ENCODE measurements at regions not wholly inside any gene's neighbourhood (a gene's known extent, or its start where the extent isn't known, plus 50 kb on each side); places are given as distances from the start of the nearest gene placed in this dataset.

DNA sequence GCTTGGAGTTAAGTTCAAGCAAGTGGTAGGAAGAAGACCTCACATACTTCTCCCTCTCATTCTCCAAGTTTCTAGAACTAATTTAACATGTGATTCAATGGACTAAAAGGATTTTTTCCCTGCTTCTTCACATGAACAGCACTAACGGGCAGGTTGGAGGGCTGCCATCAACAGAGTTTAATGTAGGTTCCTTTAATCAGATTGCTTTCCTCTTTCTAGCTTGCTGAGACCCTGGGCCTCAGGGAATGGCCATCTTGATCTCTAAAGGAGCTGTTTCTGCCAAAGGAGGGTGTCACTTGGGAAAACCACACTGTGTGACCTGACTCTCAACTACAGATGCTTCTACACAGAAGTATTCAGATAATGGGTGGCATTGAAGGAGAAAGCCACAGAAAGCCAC lies 223.3 kb downstream of the PIK3R1 start:
- TF ChIP-seq, protein P1, sequence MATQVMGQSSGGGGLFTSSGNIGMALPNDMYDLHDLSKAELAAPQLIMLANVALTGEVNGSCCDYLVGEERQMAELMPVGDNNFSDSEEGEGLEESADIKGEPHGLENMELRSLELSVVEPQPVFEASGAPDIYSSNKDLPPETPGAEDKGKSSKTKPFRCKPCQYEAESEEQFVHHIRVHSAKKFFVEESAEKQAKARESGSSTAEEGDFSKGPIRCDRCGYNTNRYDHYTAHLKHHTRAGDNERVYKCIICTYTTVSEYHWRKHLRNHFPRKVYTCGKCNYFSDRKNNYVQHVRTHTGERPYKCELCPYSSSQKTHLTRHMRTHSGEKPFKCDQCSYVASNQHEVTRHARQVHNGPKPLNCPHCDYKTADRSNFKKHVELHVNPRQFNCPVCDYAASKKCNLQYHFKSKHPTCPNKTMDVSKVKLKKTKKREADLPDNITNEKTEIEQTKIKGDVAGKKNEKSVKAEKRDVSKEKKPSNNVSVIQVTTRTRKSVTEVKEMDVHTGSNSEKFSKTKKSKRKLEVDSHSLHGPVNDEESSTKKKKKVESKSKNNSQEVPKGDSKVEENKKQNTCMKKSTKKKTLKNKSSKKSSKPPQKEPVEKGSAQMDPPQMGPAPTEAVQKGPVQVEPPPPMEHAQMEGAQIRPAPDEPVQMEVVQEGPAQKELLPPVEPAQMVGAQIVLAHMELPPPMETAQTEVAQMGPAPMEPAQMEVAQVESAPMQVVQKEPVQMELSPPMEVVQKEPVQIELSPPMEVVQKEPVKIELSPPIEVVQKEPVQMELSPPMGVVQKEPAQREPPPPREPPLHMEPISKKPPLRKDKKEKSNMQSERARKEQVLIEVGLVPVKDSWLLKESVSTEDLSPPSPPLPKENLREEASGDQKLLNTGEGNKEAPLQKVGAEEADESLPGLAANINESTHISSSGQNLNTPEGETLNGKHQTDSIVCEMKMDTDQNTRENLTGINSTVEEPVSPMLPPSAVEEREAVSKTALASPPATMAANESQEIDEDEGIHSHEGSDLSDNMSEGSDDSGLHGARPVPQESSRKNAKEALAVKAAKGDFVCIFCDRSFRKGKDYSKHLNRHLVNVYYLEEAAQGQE (IDR thresholded peaks at IDR 0.05; ENCODE audit: unreplicated experiment), result no peak
- TF ChIP-seq CREB1 (CRISPR knock-in tag; IDR thresholded peaks at IDR 0.05; ENCODE audit: low read depth) (no peak), POLR2AphosphoS5 (IDR thresholded peaks at IDR 0.05; ENCODE audit: low read depth) (no peak), JUNB (IDR thresholded peaks at IDR 0.05; ENCODE audit: unreplicated experiment) (no peak), ZNF331 (CRISPR knock-in tag; IDR thresholded peaks at IDR 0.05; ENCODE audit: low read depth) (no peak), EZH2 (IDR thresholded peaks at IDR 0.05; ENCODE audit: low read depth, unreplicated experiment) (no peak), NANOG (IDR thresholded peaks at IDR 0.05; ENCODE audit: borderline replicate concordance) (no peak), EZH2phosphoT487 (IDR thresholded peaks at IDR 0.05; ENCODE audit: unreplicated experiment) (no peak), STAT1 (IDR thresholded peaks at IDR 0.05; ENCODE audit: unreplicated experiment) (no peak), ZNF114 (CRISPR knock-in tag; IDR thresholded peaks at IDR 0.05) (no peak)
- TF ChIP-seq, protein P2, sequence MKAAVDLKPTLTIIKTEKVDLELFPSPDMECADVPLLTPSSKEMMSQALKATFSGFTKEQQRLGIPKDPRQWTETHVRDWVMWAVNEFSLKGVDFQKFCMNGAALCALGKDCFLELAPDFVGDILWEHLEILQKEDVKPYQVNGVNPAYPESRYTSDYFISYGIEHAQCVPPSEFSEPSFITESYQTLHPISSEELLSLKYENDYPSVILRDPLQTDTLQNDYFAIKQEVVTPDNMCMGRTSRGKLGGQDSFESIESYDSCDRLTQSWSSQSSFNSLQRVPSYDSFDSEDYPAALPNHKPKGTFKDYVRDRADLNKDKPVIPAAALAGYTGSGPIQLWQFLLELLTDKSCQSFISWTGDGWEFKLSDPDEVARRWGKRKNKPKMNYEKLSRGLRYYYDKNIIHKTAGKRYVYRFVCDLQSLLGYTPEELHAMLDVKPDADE (IDR thresholded peaks at IDR 0.05), result no peak
- TF ChIP-seq, protein P3, sequence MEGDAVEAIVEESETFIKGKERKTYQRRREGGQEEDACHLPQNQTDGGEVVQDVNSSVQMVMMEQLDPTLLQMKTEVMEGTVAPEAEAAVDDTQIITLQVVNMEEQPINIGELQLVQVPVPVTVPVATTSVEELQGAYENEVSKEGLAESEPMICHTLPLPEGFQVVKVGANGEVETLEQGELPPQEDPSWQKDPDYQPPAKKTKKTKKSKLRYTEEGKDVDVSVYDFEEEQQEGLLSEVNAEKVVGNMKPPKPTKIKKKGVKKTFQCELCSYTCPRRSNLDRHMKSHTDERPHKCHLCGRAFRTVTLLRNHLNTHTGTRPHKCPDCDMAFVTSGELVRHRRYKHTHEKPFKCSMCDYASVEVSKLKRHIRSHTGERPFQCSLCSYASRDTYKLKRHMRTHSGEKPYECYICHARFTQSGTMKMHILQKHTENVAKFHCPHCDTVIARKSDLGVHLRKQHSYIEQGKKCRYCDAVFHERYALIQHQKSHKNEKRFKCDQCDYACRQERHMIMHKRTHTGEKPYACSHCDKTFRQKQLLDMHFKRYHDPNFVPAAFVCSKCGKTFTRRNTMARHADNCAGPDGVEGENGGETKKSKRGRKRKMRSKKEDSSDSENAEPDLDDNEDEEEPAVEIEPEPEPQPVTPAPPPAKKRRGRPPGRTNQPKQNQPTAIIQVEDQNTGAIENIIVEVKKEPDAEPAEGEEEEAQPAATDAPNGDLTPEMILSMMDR (conservative IDR thresholded peaks at IDR 0.05; ENCODE audit: low read depth in 2 of 2), result no peak
- TF ChIP-seq, protein P4, sequence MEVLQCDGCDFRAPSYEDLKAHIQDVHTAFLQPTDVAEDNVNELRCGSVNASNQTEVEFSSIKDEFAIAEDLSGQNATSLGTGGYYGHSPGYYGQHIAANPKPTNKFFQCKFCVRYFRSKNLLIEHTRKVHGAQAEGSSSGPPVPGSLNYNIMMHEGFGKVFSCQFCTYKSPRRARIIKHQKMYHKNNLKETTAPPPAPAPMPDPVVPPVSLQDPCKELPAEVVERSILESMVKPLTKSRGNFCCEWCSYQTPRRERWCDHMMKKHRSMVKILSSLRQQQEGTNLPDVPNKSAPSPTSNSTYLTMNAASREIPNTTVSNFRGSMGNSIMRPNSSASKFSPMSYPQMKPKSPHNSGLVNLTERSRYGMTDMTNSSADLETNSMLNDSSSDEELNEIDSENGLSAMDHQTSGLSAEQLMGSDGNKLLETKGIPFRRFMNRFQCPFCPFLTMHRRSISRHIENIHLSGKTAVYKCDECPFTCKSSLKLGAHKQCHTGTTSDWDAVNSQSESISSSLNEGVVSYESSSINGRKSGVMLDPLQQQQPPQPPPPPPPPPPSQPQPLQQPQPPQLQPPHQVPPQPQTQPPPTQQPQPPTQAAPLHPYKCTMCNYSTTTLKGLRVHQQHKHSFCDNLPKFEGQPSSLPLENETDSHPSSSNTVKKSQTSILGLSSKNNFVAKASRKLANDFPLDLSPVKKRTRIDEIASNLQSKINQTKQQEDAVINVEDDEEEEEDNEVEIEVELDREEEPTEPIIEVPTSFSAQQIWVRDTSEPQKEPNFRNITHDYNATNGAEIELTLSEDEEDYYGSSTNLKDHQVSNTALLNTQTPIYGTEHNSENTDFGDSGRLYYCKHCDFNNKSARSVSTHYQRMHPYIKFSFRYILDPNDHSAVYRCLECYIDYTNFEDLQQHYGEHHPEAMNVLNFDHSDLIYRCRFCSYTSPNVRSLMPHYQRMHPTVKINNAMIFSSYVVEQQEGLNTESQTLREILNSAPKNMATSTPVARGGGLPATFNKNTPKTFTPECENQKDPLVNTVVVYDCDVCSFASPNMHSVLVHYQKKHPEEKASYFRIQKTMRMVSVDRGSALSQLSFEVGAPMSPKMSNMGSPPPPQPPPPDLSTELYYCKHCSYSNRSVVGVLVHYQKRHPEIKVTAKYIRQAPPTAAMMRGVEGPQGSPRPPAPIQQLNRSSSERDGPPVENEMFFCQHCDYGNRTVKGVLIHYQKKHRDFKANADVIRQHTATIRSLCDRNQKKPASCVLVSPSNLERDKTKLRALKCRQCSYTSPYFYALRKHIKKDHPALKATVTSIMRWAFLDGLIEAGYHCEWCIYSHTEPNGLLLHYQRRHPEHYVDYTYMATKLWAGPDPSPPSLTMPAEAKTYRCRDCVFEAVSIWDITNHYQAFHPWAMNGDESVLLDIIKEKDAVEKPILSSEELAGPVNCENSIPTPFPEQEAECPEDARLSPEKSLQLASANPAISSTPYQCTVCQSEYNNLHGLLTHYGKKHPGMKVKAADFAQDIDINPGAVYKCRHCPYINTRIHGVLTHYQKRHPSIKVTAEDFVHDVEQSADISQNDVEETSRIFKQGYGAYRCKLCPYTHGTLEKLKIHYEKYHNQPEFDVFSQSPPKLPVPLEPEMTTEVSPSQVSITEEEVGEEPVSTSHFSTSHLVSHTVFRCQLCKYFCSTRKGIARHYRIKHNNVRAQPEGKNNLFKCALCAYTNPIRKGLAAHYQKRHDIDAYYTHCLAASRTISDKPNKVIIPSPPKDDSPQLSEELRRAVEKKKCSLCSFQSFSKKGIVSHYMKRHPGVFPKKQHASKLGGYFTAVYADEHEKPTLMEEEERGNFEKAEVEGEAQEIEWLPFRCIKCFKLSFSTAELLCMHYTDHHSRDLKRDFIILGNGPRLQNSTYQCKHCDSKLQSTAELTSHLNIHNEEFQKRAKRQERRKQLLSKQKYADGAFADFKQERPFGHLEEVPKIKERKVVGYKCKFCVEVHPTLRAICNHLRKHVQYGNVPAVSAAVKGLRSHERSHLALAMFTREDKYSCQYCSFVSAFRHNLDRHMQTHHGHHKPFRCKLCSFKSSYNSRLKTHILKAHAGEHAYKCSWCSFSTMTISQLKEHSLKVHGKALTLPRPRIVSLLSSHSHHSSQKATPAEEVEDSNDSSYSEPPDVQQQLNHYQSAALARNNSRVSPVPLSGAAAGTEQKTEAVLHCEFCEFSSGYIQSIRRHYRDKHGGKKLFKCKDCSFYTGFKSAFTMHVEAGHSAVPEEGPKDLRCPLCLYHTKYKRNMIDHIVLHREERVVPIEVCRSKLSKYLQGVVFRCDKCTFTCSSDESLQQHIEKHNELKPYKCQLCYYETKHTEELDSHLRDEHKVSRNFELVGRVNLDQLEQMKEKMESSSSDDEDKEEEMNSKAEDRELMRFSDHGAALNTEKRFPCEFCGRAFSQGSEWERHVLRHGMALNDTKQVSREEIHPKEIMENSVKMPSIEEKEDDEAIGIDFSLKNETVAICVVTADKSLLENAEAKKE (CRISPR knock-in tag; IDR thresholded peaks at IDR 0.05), result no peak
- Mint-ChIP-seq H3K4me3 (no peak overlapping the region), H3K9me3 (no peaks in the 10 kb centered on the region), H3K27me3 (ENCODE audit: insufficient read depth, low read depth, poor library complexity) (peaks cover 11% of the 10 kb centered on the region), H3K4me1 (no peaks in the 10 kb centered on the region), H3K27ac (no peak overlapping the region), H3K36me3 (ENCODE audit: low read depth) (no peaks in the 10 kb centered on the region)
- Histone ChIP-seq H4K20me1 (replicated peaks; ENCODE audit: insufficient read depth) (no peaks in the 10 kb centered on the region), H3K4me3 (no peak overlapping the region), H3K79me2 (replicated peaks; ENCODE audit: insufficient read depth) (no peaks in the 10 kb centered on the region), H3K9me2 (ENCODE audit: insufficient read depth) (no peaks in the 10 kb centered on the region), H3K4me2 (no peak overlapping the region), H3K27ac (ENCODE audit: low read depth) (no peak overlapping the region), H3K36me3 (ENCODE audit: insufficient read depth) (no peaks in the 10 kb centered on the region), H3F3A (replicated peaks; ENCODE audit: low read depth) (no peaks in the 10 kb centered on the region), H3K4me1 (ENCODE audit: insufficient read depth) (no peaks in the 10 kb centered on the region), H3K27me3 (ENCODE audit: insufficient read depth) (no peaks in the 10 kb centered on the region), H2AFZ (no peak overlapping the region)
- no peak for ATAC-seq
- no peak for DNase-seq (ENCODE audit: low spot score)

All from GM23338 (cell line).